Suprapubic skin (tissue), 4 donors: ENCODE measurements at regions not wholly inside any gene's neighbourhood (a gene's known extent, or its start where the extent isn't known, plus 50 kb on each side); places are given as distances from the start of the nearest gene placed in this dataset.

Source experiments
- EP300 ChIP-seq: sonication (generic); formaldehyde crosslinking; IDR thresholded peaks from one replicate; pipeline ENCODE4 v1.6.1; 2017; ENCODE audit warnings: antibody characterized with exemption
- POLR2A ChIP-seq, 2 donors: fragments of 450-650 bp; IDR thresholded peaks; one replicate each; pipeline ENCODE4 v1.6.1; 2017; ENCODE audit warnings: antibody characterized with exemption in 2 of 2, mild to moderate bottlenecking in 2 of 2, moderate library complexity in 2 of 2
- POLR2AphosphoS5 ChIP-seq, 3 donors: sonication (generic); formaldehyde crosslinking; IDR thresholded peaks; one replicate each; pipeline ENCODE4 v1.6.1; 2017; ENCODE audit warnings: antibody characterized with exemption in 3 of 3
- TF ChIP-seq, protein P1 (sequence below), 2 donors: fragments of 200-600 bp in 1 of 2; fragments of 450-650 bp in 1 of 2; sonication (generic) in 1 of 2; IDR thresholded peaks; one replicate each; pipeline ENCODE4 v1.5.1; 2016 to 2019; ENCODE audit warnings: antibody characterized with exemption in 2 of 2, mild to moderate bottlenecking in 1 of 2, moderate library complexity in 1 of 2

DNA sequence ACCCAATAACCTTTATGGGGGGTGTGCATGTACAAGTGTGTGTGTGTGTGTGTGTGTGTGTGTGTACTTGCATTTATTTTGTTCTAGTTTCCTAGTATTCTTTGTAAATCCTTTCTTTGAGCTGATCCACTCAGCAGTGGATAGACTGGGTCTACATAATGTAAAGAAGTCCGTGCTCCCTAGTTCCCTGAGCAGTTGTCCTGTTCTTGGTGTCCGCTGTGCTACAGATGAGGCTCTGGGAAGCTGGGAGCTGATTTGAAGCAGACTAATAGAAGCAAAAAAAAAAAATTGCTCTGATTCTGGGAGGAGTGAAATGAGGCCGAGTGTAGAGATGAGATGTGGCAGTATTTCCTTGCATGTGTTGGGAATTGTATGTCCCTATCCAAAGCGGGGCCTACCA lies 150.4 kb upstream of the WSCD2 start:
- TF ChIP-seq, protein P1, sequence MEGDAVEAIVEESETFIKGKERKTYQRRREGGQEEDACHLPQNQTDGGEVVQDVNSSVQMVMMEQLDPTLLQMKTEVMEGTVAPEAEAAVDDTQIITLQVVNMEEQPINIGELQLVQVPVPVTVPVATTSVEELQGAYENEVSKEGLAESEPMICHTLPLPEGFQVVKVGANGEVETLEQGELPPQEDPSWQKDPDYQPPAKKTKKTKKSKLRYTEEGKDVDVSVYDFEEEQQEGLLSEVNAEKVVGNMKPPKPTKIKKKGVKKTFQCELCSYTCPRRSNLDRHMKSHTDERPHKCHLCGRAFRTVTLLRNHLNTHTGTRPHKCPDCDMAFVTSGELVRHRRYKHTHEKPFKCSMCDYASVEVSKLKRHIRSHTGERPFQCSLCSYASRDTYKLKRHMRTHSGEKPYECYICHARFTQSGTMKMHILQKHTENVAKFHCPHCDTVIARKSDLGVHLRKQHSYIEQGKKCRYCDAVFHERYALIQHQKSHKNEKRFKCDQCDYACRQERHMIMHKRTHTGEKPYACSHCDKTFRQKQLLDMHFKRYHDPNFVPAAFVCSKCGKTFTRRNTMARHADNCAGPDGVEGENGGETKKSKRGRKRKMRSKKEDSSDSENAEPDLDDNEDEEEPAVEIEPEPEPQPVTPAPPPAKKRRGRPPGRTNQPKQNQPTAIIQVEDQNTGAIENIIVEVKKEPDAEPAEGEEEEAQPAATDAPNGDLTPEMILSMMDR (IDR thresholded peaks at IDR 0.05): no peak
- TF ChIP-seq POLR2AphosphoS5 (IDR thresholded peaks at IDR 0.05) (no peak), POLR2A (IDR thresholded peaks at IDR 0.05) (no peak), EP300 (no peak)
